GM12872 (cell line): ENCODE measurements at regions not wholly inside any gene's neighbourhood (a gene's known extent, or its start where the extent isn't known, plus 50 kb on each side); places are given as distances from the start of the nearest gene placed in this dataset.

Source experiments
- TF ChIP-seq, protein P1 (sequence below): IDR thresholded peaks from 3 replicates; pipeline ENCODE4 v1.5.1; 2011; ENCODE audit warnings: low read depth, mild to moderate bottlenecking, low read length, moderate library complexity; ENCODE audit not compliant: insufficient read depth

DNA sequence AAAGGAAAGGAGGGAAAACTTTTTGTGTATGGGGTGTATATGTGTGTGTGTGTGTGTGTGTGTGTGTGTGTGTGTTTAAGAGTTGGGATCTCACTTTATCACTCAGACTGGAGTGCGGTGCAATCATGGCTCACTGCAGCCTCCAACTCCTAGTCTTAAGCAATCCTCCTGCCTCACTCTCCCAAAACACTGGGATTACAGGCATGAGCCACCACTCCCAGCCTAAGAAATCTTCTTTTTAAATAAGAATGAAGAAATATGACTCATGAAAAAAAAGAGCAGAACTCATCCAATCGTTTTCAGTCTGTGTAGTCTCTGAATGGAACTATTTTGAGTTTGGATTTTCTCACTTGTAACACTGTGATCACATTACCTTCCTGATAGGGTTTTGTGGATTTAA is 601.5 kb downstream of the ACTL7B start:
- TF ChIP-seq, protein P1, sequence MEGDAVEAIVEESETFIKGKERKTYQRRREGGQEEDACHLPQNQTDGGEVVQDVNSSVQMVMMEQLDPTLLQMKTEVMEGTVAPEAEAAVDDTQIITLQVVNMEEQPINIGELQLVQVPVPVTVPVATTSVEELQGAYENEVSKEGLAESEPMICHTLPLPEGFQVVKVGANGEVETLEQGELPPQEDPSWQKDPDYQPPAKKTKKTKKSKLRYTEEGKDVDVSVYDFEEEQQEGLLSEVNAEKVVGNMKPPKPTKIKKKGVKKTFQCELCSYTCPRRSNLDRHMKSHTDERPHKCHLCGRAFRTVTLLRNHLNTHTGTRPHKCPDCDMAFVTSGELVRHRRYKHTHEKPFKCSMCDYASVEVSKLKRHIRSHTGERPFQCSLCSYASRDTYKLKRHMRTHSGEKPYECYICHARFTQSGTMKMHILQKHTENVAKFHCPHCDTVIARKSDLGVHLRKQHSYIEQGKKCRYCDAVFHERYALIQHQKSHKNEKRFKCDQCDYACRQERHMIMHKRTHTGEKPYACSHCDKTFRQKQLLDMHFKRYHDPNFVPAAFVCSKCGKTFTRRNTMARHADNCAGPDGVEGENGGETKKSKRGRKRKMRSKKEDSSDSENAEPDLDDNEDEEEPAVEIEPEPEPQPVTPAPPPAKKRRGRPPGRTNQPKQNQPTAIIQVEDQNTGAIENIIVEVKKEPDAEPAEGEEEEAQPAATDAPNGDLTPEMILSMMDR = no peak

DNA sequence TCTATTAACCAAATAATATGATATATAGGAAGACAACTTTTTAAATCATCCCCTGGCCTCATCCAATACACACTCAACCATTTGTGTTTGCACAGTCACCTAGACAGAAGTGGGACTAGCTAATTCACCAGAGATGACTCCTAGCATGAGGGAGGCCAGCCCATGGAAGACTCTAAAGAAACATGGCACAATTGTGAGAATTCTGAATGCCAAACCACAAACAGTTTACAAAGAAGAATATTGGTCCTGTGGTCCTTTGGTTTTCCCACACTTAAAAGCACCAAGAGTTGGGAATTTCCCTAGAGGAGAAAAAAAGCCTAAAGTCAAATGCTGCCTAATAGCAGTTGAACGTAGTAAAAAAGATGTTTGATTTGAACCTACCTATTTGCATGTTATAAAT is 609.9 kb downstream of the ACTL7B start:
- TF ChIP-seq, protein P1 = no peak

DNA sequence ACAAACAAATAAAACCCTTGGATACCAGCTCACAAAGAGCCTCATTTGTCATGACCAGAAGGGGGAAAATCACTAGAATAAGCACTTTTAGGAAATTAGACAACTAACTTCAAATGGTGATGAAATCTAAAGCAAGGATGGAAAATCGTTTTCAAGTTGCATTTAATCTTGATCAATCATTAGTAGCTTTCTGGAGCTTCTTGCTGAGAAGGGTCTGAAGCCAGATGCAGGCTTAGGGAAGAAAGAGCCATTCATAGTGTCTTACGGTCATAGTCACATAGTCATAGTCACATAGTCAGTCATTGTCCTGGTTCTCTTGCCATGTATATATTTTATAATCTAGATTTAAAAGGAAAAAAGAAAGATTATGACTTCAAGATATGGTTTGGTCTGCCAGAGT is 610.5 kb downstream of the ACTL7B start:
- TF ChIP-seq, protein P1 = no peak

DNA sequence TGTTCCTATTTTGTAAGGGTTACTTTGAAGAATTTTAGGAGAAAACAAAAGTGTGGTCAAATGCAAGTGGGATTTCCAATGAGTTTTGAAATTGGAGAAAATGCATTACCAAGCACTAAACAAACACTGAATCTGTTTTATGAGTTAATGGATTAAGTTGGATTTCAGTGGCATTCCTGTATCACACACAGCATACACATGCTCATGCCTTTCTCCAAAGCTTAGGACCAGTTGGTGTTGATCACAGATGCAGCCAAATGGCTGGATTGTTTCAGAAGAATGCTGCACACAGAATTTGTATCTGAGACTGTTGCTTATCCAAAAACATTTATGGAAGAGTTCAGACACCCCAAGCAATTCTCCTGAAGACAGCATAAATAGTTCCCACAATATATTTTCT is 611.1 kb downstream of the ACTL7B start:
- TF ChIP-seq, protein P1 = no peak

DNA sequence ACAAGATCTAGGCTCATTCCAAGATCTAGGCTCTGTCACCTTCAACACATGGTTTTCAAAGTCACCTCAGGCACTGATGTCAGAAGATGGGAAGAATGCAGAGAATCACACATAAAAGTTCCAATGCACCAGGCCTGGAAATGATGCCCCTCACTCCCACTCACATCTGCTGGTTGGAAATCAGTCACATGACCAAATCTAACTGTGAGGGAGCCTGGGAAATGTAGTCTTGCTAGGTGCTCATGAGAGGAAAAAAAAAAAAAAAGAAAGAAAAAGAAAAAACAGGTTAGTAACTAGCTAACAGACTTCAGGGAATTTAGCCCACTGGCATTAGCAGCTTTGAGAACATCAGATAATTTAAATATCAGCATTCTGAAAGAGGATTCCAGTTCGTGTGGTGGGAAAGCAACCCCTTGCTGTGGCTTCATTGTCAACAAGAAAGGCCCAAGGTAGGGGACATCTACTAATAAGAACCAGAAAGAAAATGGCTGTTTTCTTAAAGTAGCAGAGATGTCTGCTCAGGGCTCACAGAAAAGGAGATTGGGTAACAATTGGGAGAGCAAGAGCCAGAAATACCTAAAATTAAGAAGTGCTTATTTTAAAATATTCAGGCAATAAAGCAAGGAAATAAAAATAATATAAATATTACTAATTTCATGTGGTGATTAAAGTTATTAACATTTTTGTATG is 614.3 kb downstream of the ACTL7B start:
- TF ChIP-seq, protein P1 = no peak

DNA sequence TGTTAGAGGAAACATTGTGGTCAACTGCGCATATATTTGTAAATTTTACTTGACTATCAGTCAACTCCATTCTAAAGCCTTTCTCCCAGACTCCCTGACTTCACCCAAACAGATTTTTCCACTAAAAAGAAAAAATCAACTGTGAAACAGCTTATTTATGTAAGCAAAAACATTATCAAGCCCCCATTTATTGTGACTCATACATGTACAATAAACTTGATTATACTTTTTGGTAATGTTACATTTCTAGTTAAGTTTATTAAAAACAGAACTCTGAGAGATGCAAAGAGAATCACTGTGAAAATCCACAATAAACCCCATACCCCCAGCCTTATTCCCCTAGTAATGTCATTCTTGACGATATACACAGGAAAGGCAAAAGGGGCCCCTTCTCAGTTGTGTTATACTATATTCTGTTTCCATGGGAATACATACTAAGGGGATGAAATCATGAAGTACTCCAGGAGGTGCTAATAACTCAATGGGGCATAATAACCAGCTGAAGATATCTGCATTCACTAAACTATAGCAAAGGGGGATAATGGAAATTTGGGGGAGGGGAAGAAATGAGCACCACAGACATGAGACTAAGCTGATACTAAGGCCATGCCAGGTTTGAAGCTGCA is 616.0 kb downstream of the ACTL7B start:
- TF ChIP-seq, protein P1 = no peak

DNA sequence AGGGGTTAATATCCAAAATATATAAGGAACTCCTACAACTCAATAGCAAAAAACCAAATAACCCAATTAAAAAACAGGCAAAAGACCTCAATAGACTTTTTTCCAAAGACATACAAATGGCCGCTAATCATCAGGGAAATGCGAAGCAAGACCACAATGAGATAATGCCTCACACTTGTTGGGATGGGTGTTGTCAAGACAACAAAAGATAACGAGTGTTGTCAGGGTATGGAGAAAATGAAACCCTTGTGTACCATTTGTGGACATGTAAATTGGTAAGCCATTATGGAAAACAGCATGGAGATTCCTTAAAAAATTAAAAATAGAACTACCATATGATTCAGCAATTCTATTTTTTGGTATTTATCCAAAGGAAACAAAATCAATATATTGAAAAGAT is 620.2 kb downstream of the ACTL7B start:
- TF ChIP-seq, protein P1 = no peak
